ENCODE measurements at regions not wholly inside any gene's neighbourhood (a gene's known extent, or its start where the extent isn't known, plus 50 kb on each side); places are given as distances from the start of the nearest gene placed in this dataset.

- Histone ChIP-seq H3K27me3 (ENCODE audit: insufficient read depth, poor library complexity, severe bottlenecking) (peaks cover 5% of the 10 kb centered on the region), H3K27ac (replicated peaks) (no peak overlapping the region), H3K4me3 (replicated peaks; ENCODE audit: insufficient read depth, low read length) (no peak overlapping the region)
- no peak for DNase-seq (ENCODE audit: low read depth in 1 of 2, low spot score in 1 of 2)
- TF ChIP-seq, protein P1, sequence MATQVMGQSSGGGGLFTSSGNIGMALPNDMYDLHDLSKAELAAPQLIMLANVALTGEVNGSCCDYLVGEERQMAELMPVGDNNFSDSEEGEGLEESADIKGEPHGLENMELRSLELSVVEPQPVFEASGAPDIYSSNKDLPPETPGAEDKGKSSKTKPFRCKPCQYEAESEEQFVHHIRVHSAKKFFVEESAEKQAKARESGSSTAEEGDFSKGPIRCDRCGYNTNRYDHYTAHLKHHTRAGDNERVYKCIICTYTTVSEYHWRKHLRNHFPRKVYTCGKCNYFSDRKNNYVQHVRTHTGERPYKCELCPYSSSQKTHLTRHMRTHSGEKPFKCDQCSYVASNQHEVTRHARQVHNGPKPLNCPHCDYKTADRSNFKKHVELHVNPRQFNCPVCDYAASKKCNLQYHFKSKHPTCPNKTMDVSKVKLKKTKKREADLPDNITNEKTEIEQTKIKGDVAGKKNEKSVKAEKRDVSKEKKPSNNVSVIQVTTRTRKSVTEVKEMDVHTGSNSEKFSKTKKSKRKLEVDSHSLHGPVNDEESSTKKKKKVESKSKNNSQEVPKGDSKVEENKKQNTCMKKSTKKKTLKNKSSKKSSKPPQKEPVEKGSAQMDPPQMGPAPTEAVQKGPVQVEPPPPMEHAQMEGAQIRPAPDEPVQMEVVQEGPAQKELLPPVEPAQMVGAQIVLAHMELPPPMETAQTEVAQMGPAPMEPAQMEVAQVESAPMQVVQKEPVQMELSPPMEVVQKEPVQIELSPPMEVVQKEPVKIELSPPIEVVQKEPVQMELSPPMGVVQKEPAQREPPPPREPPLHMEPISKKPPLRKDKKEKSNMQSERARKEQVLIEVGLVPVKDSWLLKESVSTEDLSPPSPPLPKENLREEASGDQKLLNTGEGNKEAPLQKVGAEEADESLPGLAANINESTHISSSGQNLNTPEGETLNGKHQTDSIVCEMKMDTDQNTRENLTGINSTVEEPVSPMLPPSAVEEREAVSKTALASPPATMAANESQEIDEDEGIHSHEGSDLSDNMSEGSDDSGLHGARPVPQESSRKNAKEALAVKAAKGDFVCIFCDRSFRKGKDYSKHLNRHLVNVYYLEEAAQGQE (IDR thresholded peaks at IDR 0.05; ENCODE audit: insufficient replicate concordance, low read depth) = no peak
- TF ChIP-seq CTCF (IDR thresholded peaks at IDR 0.05; ENCODE audit: insufficient read depth, low read length) (no peak), SPI1 (IDR thresholded peaks at IDR 0.05; ENCODE audit: borderline replicate concordance, low read depth) (no peak), GABPA (IDR thresholded peaks at IDR 0.05; ENCODE audit: low read depth) (no peak), POLR2AphosphoS5 (IDR thresholded peaks at IDR 0.05; ENCODE audit: low read depth) (no peak)
Measured at GRCh38 chr2:121858847-121859246, 103.4 kb downstream of the TSN start.

- TF ChIP-seq, protein P1 (IDR thresholded peaks at IDR 0.05; ENCODE audit: insufficient replicate concordance, low read depth) = no peak
- TF ChIP-seq SPI1 (IDR thresholded peaks at IDR 0.05; ENCODE audit: borderline replicate concordance, low read depth) = no peak
- no peak for TF ChIP-seq GABPA (IDR thresholded peaks at IDR 0.05; ENCODE audit: low read depth)
- no peak for TF ChIP-seq POLR2AphosphoS5 (IDR thresholded peaks at IDR 0.05; ENCODE audit: low read depth)
- TF ChIP-seq CTCF (IDR thresholded peaks at IDR 0.05; ENCODE audit: insufficient read depth, low read length) = no peak
- Histone ChIP-seq H3K4me3 (replicated peaks; ENCODE audit: insufficient read depth, low read length) (no peak overlapping the region), H3K27me3 (ENCODE audit: insufficient read depth, poor library complexity, severe bottlenecking) (peaks cover 2% of the 10 kb centered on the region), H3K27ac (replicated peaks) (no peak overlapping the region)
- DNase-seq (ENCODE audit: low read depth in 1 of 2, low spot score in 1 of 2) = no peak
Measured at GRCh38 chr2:121860033-121860757, 104.7 kb downstream of the TSN start.

DNA sequence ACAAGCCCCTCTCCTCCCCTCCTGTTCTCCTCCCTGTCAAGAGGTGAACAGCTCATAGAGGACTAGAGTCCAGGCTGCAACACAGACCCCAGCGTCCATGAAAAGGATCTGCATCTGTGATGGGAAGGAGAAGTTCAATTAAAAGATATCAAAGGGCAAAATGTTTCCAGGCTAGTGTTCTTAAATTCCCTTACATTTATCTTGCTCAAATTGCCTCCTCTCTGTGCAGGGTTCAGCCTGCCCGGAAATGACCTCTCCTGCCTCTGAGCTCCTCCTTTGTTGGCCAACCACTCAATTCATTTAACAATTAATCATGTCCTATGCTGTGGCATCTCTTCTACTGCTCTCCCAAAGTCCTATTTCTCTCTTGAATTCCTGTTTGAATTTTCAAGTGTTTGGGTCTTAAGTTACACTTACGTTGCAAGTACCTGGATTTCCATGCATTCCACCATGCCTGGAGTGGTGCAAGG is 105.3 kb downstream of the TSN start:
- Histone ChIP-seq H3K27me3 (ENCODE audit: insufficient read depth, poor library complexity, severe bottlenecking) (peaks cover 2% of the 10 kb centered on the region), H3K4me3 (replicated peaks; ENCODE audit: insufficient read depth, low read length) (no peak overlapping the region), H3K27ac (replicated peaks) (no peak overlapping the region)
- TF ChIP-seq GABPA (IDR thresholded peaks at IDR 0.05; ENCODE audit: low read depth) = no peak
- TF ChIP-seq, protein P1 (IDR thresholded peaks at IDR 0.05; ENCODE audit: insufficient replicate concordance, low read depth) = no peak
- no peak for TF ChIP-seq POLR2AphosphoS5 (IDR thresholded peaks at IDR 0.05; ENCODE audit: low read depth)
- DNase-seq (ENCODE audit: low read depth in 1 of 2, low spot score in 1 of 2) = no peak

All from HL-60 (cell line).